Astrocyte (in vitro differentiated cells and primary cell): ENCODE measurements at regions not wholly inside any gene's neighbourhood (a gene's known extent, or its start where the extent isn't known, plus 50 kb on each side); places are given as distances from the start of the nearest gene placed in this dataset.
A peak's percentile ranks its signal among the peaks of the same experiment; 100 is the strongest.

ENCODE experiments used
- DNase-seq: peaks from one replicate; pipeline ENCODE4 v3.0.0-alpha.2; 2010; ENCODE audit warnings: low read depth
- FAIRE-seq: peaks from 2 replicates; lab custom pipeline; 2011; peaks lifted over from hg19 to GRCh38; lab: Jason Lieb, UNC
- H2AFZ ChIP-seq: 2 replicates; pipeline ENCODE4 v1.6.0; 2012; ENCODE audit warnings: low read depth, low read length, inconsistent platforms
- H3K27ac ChIP-seq: 2 replicates; pipeline ENCODE4 v1.5.1; 2011; ENCODE audit warnings: low read depth, low read length, inconsistent platforms
- H3K27me3 ChIP-seq: 2 replicates; pipeline ENCODE4 v1.6.0; 2011; ENCODE audit warnings: low read length, inconsistent platforms; ENCODE audit not compliant: insufficient read depth
- H3K36me3 ChIP-seq: 2 replicates; pipeline ENCODE4 v1.5.1; 2011; ENCODE audit warnings: low read length, inconsistent platforms; ENCODE audit not compliant: insufficient read depth
- H3K4me1 ChIP-seq: 2 replicates; pipeline ENCODE4 v1.5.1; 2011; ENCODE audit warnings: low read length, inconsistent platforms; ENCODE audit not compliant: insufficient read depth
- H3K4me2 ChIP-seq: 2 replicates; pipeline ENCODE4 v1.6.0; 2012; ENCODE audit warnings: low read length, inconsistent platforms
- H3K4me3 ChIP-seq: 2 replicates; pipeline ENCODE4 v1.5.1; 2011; ENCODE audit warnings: low read depth, mild to moderate bottlenecking, low read length, inconsistent platforms; ENCODE audit not compliant: insufficient read depth
- H3K79me2 ChIP-seq: 2 replicates; pipeline ENCODE4 v1.6.0; 2012; ENCODE audit warnings: mild to moderate bottlenecking, low read length, inconsistent platforms; ENCODE audit not compliant: insufficient read depth
- H3K9ac ChIP-seq: 2 replicates; pipeline ENCODE4 v1.6.0; 2012; ENCODE audit warnings: mild to moderate bottlenecking, low read length, inconsistent platforms
- H3K9me3 ChIP-seq: 2 replicates; pipeline ENCODE4 v1.5.1; 2012; ENCODE audit warnings: low read depth, mild to moderate bottlenecking, low read length, inconsistent platforms; ENCODE audit not compliant: insufficient read depth
- H4K20me1 ChIP-seq: 2 replicates; pipeline ENCODE4 v1.6.0; 2012; ENCODE audit warnings: low read length, inconsistent platforms; ENCODE audit not compliant: insufficient read depth
- H3K27ac Mint-ChIP-seq: one replicate; pipeline ENCODE4 v1.8.0; 2021; ENCODE audit warnings: mild to moderate bottlenecking, mixed read lengths; ENCODE audit not compliant: unreplicated experiment
- H3K27me3 Mint-ChIP-seq: one replicate; pipeline ENCODE4 v1.8.0; 2021; ENCODE audit warnings: low read depth, mixed read lengths; ENCODE audit not compliant: unreplicated experiment
- H3K36me3 Mint-ChIP-seq: one replicate; pipeline ENCODE4 v1.8.0; 2021; ENCODE audit warnings: low read depth, mixed read lengths; ENCODE audit not compliant: unreplicated experiment
- H3K4me1 Mint-ChIP-seq: one replicate; pipeline ENCODE4 v1.8.0; 2021; ENCODE audit warnings: low read depth, mixed read lengths; ENCODE audit not compliant: unreplicated experiment
- H3K4me3 Mint-ChIP-seq: one replicate; pipeline ENCODE4 v1.8.0; 2021; ENCODE audit warnings: mild to moderate bottlenecking, moderate library complexity, mixed read lengths; ENCODE audit not compliant: unreplicated experiment
- H3K9me3 Mint-ChIP-seq: one replicate; pipeline ENCODE4 v1.8.0; 2021; ENCODE audit warnings: mild to moderate bottlenecking, mixed read lengths; ENCODE audit not compliant: unreplicated experiment
- CTCF ChIP-seq: IDR thresholded peaks from 2 replicates; pipeline ENCODE4 v1.5.1; 2011; ENCODE audit warnings: low read depth, mild to moderate bottlenecking, inconsistent platforms, low read length, moderate library complexity; ENCODE audit not compliant: insufficient read depth
- EZH2 ChIP-seq: IDR thresholded peaks from 2 replicates; pipeline ENCODE4 v1.6.1; 2012; ENCODE audit warnings: mild to moderate bottlenecking, low read length, inconsistent platforms; ENCODE audit not compliant: insufficient read depth

- no peaks in the 10 kb centered on the region for H4K20me1 ChIP-seq
- Mint-ChIP-seq H3K36me3 (no peaks in the 10 kb centered on the region), H3K27me3 (peaks cover 9% of the 10 kb centered on the region), H3K9me3 (no peaks in the 10 kb centered on the region), H3K4me3 (no peak overlapping the region), H3K27ac (no peak overlapping the region), H3K4me1 (peaks cover 10% of the 10 kb centered on the region)
- H3K36me3 ChIP-seq, result no peaks in the 10 kb centered on the region
- no peak for TF ChIP-seq EZH2
- TF ChIP-seq CTCF, result no peak
- FAIRE-seq, result no peak
- no peak overlapping the region for H2AFZ ChIP-seq
- no peak overlapping the region for H3K4me2 ChIP-seq
- peaks cover 8% of the 10 kb centered on the region for H3K4me1 ChIP-seq
- H3K79me2 ChIP-seq, result no peaks in the 10 kb centered on the region
- H3K27me3 ChIP-seq, result no peaks in the 10 kb centered on the region
- H3K27ac ChIP-seq, result no peak overlapping the region
- H3K9me3 ChIP-seq, result no peaks in the 10 kb centered on the region
- H3K9ac ChIP-seq, result no peak overlapping the region
- H3K4me3 ChIP-seq, result no peak overlapping the region
- no peak for DNase-seq
Measured at GRCh38 chr9:129247285-129248153, 69.5 kb upstream of the IER5L start.

- H3K27me3 Mint-ChIP-seq, result peaks cover 15% of the 10 kb centered on the region
- TF ChIP-seq EZH2 (no peak), CTCF (no peak)
Measured at GRCh38 chr9:129245276-129245675, 67.2 kb upstream of the IER5L start.

More at GRCh38 chr9:129245276-129245675, 67.2 kb upstream of the IER5L start:
- Histone ChIP-seq H3K36me3 (no peaks in the 10 kb centered on the region), H3K4me2 (no peak overlapping the region), H3K27me3 (no peaks in the 10 kb centered on the region), H3K4me1 (peaks cover 4% of the 10 kb centered on the region), H3K4me3 (no peak overlapping the region), H3K9ac (no peak overlapping the region), H3K27ac (no peak overlapping the region), H3K79me2 (no peaks in the 10 kb centered on the region), H4K20me1 (no peaks in the 10 kb centered on the region), H3K9me3 (no peaks in the 10 kb centered on the region), H2AFZ (no peak overlapping the region)
- Mint-ChIP-seq H3K27ac (no peak overlapping the region), H3K9me3 (no peaks in the 10 kb centered on the region), H3K4me1 (peaks cover 9% of the 10 kb centered on the region), H3K36me3 (no peaks in the 10 kb centered on the region), H3K4me3 (peak overlapping the region; percentile 40)
- DNase-seq, result peak; percentile 33
- no peak for FAIRE-seq
